ENCODE measurements at regions not wholly inside any gene's neighbourhood (a gene's known extent, or its start where the extent isn't known, plus 50 kb on each side); places are given as distances from the start of the nearest gene placed in this dataset.

GRCh38 chr4:108315694-108316093, 147.0 kb upstream of the LEF1 start (continued):
- no peak for TF ChIP-seq ZBTB33 (IDR thresholded peaks at IDR 0.05; ENCODE audit: borderline replicate concordance, low read depth)
- TF ChIP-seq FOSL2 (IDR thresholded peaks at IDR 0.05; ENCODE audit: borderline replicate concordance, low read depth) = no peak

GRCh38 chr4:108314900-108315589, 146.3 kb upstream of the LEF1 start:
- Histone ChIP-seq H3K36me3 (replicated peaks in 1 of 2; ENCODE audit: control insufficient read depth in 1 of 2, insufficient read depth in 2 of 2, low read length in 1 of 2) (no peaks in the 10 kb centered on the region), H3K4me1 (ENCODE audit: control insufficient read depth in 1 of 2, insufficient read depth in 2 of 2, low read depth in 1 of 2, low read length in 1 of 2) (no peaks in the 10 kb centered on the region), H3K9me2 (no peaks in the 10 kb centered on the region), H3K4me2 (no peak overlapping the region), H2AFZ (ENCODE audit: low read depth) (no peak overlapping the region), H3K4me3 (ENCODE audit: low read depth in 2 of 2, low read length in 1 of 2) (no peak overlapping the region), H3K27ac (ENCODE audit: low read depth in 2 of 2, low read length in 1 of 2) (no peak overlapping the region), H3F3A (replicated peaks; ENCODE audit: insufficient read depth) (no peaks in the 10 kb centered on the region), H3K9ac (no peak overlapping the region), H3K27me3 (ENCODE audit: insufficient read depth) (no peaks in the 10 kb centered on the region), H3K79me2 (ENCODE audit: insufficient read depth) (no peaks in the 10 kb centered on the region), H3K9me3 (no peaks in the 10 kb centered on the region), H4K20me1 (ENCODE audit: insufficient read depth) (no peaks in the 10 kb centered on the region)
- CTCF ChIA-PET = no interaction called here
- 19% methylated on average over 8 of the region's 8 CpGs for WGBS (ENCODE audit: low lambda C conversion rate)
- POLR2A ChIA-PET = no interaction called here
- DNase-seq = no peak
- no peak for TF ChIP-seq POLR2AphosphoS5 (IDR thresholded peaks at IDR 0.05; ENCODE audit: low read depth, low read length)

- H3K27me3 ChIP-seq (ENCODE audit: insufficient read depth) = no peaks in the 10 kb centered on the region
- POLR2A ChIA-PET = no interaction called here
- TF ChIP-seq ZBTB33 (IDR thresholded peaks at IDR 0.05; ENCODE audit: borderline replicate concordance, low read depth) = no peak
- no peak for TF ChIP-seq EP300 (IDR thresholded peaks at IDR 0.05; ENCODE audit: borderline replicate concordance in 1 of 2, low read depth in 1 of 2, low read length in 1 of 2)
- no peak for TF ChIP-seq POLR2AphosphoS5 (IDR thresholded peaks at IDR 0.05; ENCODE audit: low read depth, low read length)
- TF ChIP-seq JUND (IDR thresholded peaks at IDR 0.05) = no peak
- CTCF ChIA-PET = interaction anchor here (1.2 kb wide), 1 partner anchor 9 kb away, joined by 3 read pairs; no protein-coding TSS in a partner anchor
- WGBS (ENCODE audit: low lambda C conversion rate) = 6% methylated on average over 3 of the region's 5 CpGs
- no peaks in the 10 kb centered on the region for H3F3A ChIP-seq (replicated peaks; ENCODE audit: insufficient read depth)
- H2AFZ ChIP-seq (ENCODE audit: low read depth) = no peak overlapping the region
- H3K9ac ChIP-seq = no peak overlapping the region
- H3K9me2 ChIP-seq = no peaks in the 10 kb centered on the region
- no peaks in the 10 kb centered on the region for H3K36me3 ChIP-seq (replicated peaks in 1 of 2; ENCODE audit: control insufficient read depth in 1 of 2, insufficient read depth in 2 of 2, low read length in 1 of 2)
- no peak overlapping the region for H3K4me3 ChIP-seq (ENCODE audit: low read depth in 2 of 2, low read length in 1 of 2)
- H3K27ac ChIP-seq (ENCODE audit: low read depth in 2 of 2, low read length in 1 of 2) = no peak overlapping the region
- H3K4me2 ChIP-seq = no peak overlapping the region
- no peaks in the 10 kb centered on the region for H3K4me1 ChIP-seq (ENCODE audit: control insufficient read depth in 1 of 2, insufficient read depth in 2 of 2, low read depth in 1 of 2, low read length in 1 of 2)
- DNase-seq = no peak
- H4K20me1 ChIP-seq (ENCODE audit: insufficient read depth) = no peaks in the 10 kb centered on the region
- H3K79me2 ChIP-seq (ENCODE audit: insufficient read depth) = no peaks in the 10 kb centered on the region
- H3K9me3 ChIP-seq = no peaks in the 10 kb centered on the region
Observed at GRCh38 chr4:108313546-108314339, 145.0 kb upstream of the LEF1 start.
